Panc1 (cell line): ENCODE measurements at regions not wholly inside any gene's neighbourhood (a gene's known extent, or its start where the extent isn't known, plus 50 kb on each side); places are given as distances from the start of the nearest gene placed in this dataset.
A peak's percentile ranks its signal among the peaks of the same experiment; 100 is the strongest.

ENCODE experiments used
- ATAC-seq: fragments of 200-7000 bp; cut with Tn5 transposase; 2 replicates; pipeline ENCODE4 v1.9.1; 2020; ENCODE audit warnings: mild to moderate bottlenecking, moderate library complexity
- BruUV-seq: library from RNA; stranded (reverse); fragments of 400-500 nt; replicated peaks from 2 replicates; lab custom pipeline; 2021; lab: Mats Ljungman, UMichigan
- CTCF ChIA-PET: fragments of 300-600 bp; sonication (Branson Sonifier 250); formaldehyde crosslinking; loops from one replicate; lab custom pipeline; 2022; ENCODE audit warnings: antibody characterized with exemption; lab: Charles Lee
- POLR2A ChIA-PET: fragments of 300-600 bp; sonication (Branson Sonifier 250); formaldehyde crosslinking; loops from one replicate; lab custom pipeline; 2022; ENCODE audit warnings: antibody characterized with exemption; lab: Charles Lee
- DNase-seq: peaks from one replicate; pipeline ENCODE4 v3.0.0-alpha.2; 2010; ENCODE audit warnings: low read depth, low spot score
- H3K27ac ChIP-seq: 2 replicates; pipeline ENCODE4 v1.5.1; 2011; ENCODE audit warnings: mild to moderate bottlenecking, low read length, inconsistent platforms
- H3K27me3 ChIP-seq: fragments of 200-500 bp; sonication (Bioruptor generic); 2 replicates; pipeline ENCODE4 v1.6.0; 2014; ENCODE audit warnings: low read length, inconsistent platforms; ENCODE audit not compliant: control insufficient read depth, insufficient read depth
- H3K36me3 ChIP-seq: fragments of 200-500 bp; sonication (Bioruptor generic); 2 replicates; pipeline ENCODE4 v1.5.1; 2014; ENCODE audit warnings: inconsistent platforms, mild to moderate bottlenecking, low read length, moderate library complexity; ENCODE audit not compliant: control insufficient read depth, insufficient read depth
- H3K4me1 ChIP-seq: 2 replicates; pipeline ENCODE4 v1.5.1; 2011; ENCODE audit warnings: inconsistent platforms, mild to moderate bottlenecking, low read length, moderate library complexity; ENCODE audit not compliant: control insufficient read depth, insufficient read depth
- H3K4me3 ChIP-seq, 2 experiments: 2 replicates each; pipeline ENCODE4 v1.5.1; 2011 to 2012; ENCODE audit warnings: low read depth in 2 of 2, low read length in 2 of 2, mild to moderate bottlenecking in 2 of 2, inconsistent platforms in 1 of 2, moderate library complexity in 1 of 2
- H3K9me3 ChIP-seq: fragments of 200-500 bp; sonication (Bioruptor generic); 2 replicates; pipeline ENCODE4 v1.5.1; 2014; ENCODE audit warnings: low read depth, mild to moderate bottlenecking, inconsistent platforms, low read length, moderate library complexity; ENCODE audit not compliant: control insufficient read depth, insufficient read depth
- POLR2AphosphoS5 ChIP-seq: IDR thresholded peaks from 2 replicates; pipeline ENCODE4 v1.6.1; 2012; ENCODE audit warnings: mild to moderate bottlenecking, low read depth, low read length, moderate library complexity
- REST ChIP-seq, 2 experiments: IDR thresholded peaks; 2 replicates each; pipeline ENCODE4 v1.6.1; 2011 to 2012; ENCODE audit warnings: low read depth in 2 of 2, control low read depth in 1 of 2, low read length in 1 of 2, mild to moderate bottlenecking in 1 of 2, moderate library complexity in 1 of 2; ENCODE audit not compliant: insufficient read depth in 1 of 2
- SIN3A ChIP-seq: IDR thresholded peaks from 2 replicates; pipeline ENCODE4 v1.6.1; 2012; ENCODE audit warnings: low read depth, mild to moderate bottlenecking, low read length, moderate library complexity, borderline replicate concordance; ENCODE audit not compliant: insufficient read depth
- TCF7L2 ChIP-seq: IDR thresholded peaks from 2 replicates; pipeline ENCODE4 v1.6.1; 2011; ENCODE audit warnings: mild to moderate bottlenecking, low read depth, low read length, inconsistent platforms
- in situ Hi-C: cut with HindIII; loops from 2 replicates; pipeline ENCODE4 v1.10.0; 2016; ENCODE audit warnings: low sequenced_read_pairs, low pct_unique_long_range_greater_than_20kb
- intact Hi-C: fragments of 100-400 bp; cut with micrococcal nuclease; formaldehyde crosslinking; loops from one replicate; pipeline ENCODE4 v1.10.0; 2022; ENCODE audit not compliant: unreplicated experiment
- TF ChIP-seq, protein P1 (sequence below): fragments of 450-650 bp; IDR thresholded peaks from 2 replicates; pipeline ENCODE4 v1.5.1; 2017; ENCODE audit warnings: mild to moderate bottlenecking

DNA sequence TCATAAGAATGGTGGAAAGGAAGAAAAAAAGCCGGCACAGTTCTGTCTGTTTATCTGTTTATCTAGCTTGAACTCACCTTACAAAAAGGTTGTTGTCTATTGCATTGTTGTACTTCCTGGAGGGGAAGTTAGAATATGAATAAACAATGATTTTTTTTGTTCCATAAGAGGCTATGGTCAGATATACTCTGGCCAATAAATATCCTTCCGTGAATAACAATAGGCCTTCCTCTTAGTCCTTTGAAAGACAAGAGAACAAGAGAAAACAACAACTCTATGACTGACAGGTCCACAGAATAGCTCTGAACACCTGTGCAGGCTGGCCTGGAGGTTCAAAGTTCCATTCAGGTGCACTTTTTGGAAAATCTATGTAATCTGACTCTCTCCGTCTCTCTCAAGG lies 192.8 kb upstream of the KRR1 start:
- in situ Hi-C loops = no loop called here
- CTCF ChIA-PET = no interaction called here
- intact Hi-C loops = loop anchor here (10.0 kb wide), 1 partner anchor 79 kb away; no protein-coding TSS in a partner anchor
- Histone ChIP-seq H3K4me3 (no peak overlapping the region), H3K36me3 (no peaks in the 10 kb centered on the region), H3K27me3 (no peaks in the 10 kb centered on the region), H3K4me1 (peaks cover 37% of the 10 kb centered on the region), H3K27ac (peak overlapping the region; percentile 100), H3K9me3 (peaks cover 35% of the 10 kb centered on the region)
- no TSS peak for BruUV-seq
- TF ChIP-seq POLR2AphosphoS5 = no peak
- no peak for TF ChIP-seq REST (IDR thresholded peaks at IDR 0.05; ENCODE audit: insufficient read depth in 1 of 2, low read depth in 2 of 2, low read length in 1 of 2)
- TF ChIP-seq, protein P1, sequence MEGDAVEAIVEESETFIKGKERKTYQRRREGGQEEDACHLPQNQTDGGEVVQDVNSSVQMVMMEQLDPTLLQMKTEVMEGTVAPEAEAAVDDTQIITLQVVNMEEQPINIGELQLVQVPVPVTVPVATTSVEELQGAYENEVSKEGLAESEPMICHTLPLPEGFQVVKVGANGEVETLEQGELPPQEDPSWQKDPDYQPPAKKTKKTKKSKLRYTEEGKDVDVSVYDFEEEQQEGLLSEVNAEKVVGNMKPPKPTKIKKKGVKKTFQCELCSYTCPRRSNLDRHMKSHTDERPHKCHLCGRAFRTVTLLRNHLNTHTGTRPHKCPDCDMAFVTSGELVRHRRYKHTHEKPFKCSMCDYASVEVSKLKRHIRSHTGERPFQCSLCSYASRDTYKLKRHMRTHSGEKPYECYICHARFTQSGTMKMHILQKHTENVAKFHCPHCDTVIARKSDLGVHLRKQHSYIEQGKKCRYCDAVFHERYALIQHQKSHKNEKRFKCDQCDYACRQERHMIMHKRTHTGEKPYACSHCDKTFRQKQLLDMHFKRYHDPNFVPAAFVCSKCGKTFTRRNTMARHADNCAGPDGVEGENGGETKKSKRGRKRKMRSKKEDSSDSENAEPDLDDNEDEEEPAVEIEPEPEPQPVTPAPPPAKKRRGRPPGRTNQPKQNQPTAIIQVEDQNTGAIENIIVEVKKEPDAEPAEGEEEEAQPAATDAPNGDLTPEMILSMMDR = no peak
- TF ChIP-seq TCF7L2 = no peak
- no peak for TF ChIP-seq SIN3A
- no peak for DNase-seq
- ATAC-seq = no peak
- POLR2A ChIA-PET = no interaction called here

GRCh38 chr12:75703131-75703530 lies 191.7 kb upstream of the KRR1 start:
- TF ChIP-seq SIN3A (no peak), TCF7L2 (no peak)
- in situ Hi-C loops = no loop called here
- POLR2A ChIA-PET = no interaction called here
- CTCF ChIA-PET = no interaction called here
- Histone ChIP-seq H3K27me3 (no peaks in the 10 kb centered on the region), H3K36me3 (no peaks in the 10 kb centered on the region), H3K4me1 (peaks cover 30% of the 10 kb centered on the region), H3K27ac (peak overlapping the region; percentile 100), H3K9me3 (peaks cover 44% of the 10 kb centered on the region), H3K4me3 (no peak overlapping the region)
- BruUV-seq = no TSS peak
- DNase-seq (no peak), ATAC-seq (no peak)
- intact Hi-C loops = loop anchor here (10.0 kb wide), 1 partner anchor 78 kb away; no protein-coding TSS in a partner anchor

GRCh38 chr12:75702477-75703093 lies 191.2 kb upstream of the KRR1 start:
- no peak for TF ChIP-seq POLR2AphosphoS5
- no peak for TF ChIP-seq TCF7L2
- TF ChIP-seq REST (IDR thresholded peaks at IDR 0.05; ENCODE audit: insufficient read depth in 1 of 2, low read depth in 2 of 2, low read length in 1 of 2) = no peak
- TF ChIP-seq SIN3A = no peak
- TF ChIP-seq, protein P1 = no peak
- Histone ChIP-seq H3K4me1 (peaks cover 25% of the 10 kb centered on the region), H3K4me3 (no peak overlapping the region), H3K27me3 (no peaks in the 10 kb centered on the region), H3K27ac (peak overlapping the region; percentile 100; the same call in 1 of the 2 replicates), H3K9me3 (peaks cover 49% of the 10 kb centered on the region), H3K36me3 (no peaks in the 10 kb centered on the region)
- no TSS peak for BruUV-seq
- no peak for DNase-seq
- no peak for ATAC-seq
- ChIA-PET CTCF (no interaction called here), POLR2A (no interaction called here)
- in situ Hi-C loops = no loop called here
- intact Hi-C loops = loop anchor here (10.0 kb wide), 1 partner anchor 78 kb away; no protein-coding TSS in a partner anchor
